Stimulated activated CD4-positive, alpha-beta T cell treated with anti-CD3 and anti-CD28 coated beads, Interleukin-1b, Interleukin-23, amount 100 ng/mL, for 1 hour (primary cell): ENCODE measurements at regions not wholly inside any gene's neighbourhood (a gene's known extent, or its start where the extent isn't known, plus 50 kb on each side); places are given as distances from the start of the nearest gene placed in this dataset.

Experiments
- DNase-seq, 2 donors: peaks; one replicate each; pipeline ENCODE4 v3.0.0-alpha.2; 2020; ENCODE audit warnings: low read depth in 2 of 2

DNA sequence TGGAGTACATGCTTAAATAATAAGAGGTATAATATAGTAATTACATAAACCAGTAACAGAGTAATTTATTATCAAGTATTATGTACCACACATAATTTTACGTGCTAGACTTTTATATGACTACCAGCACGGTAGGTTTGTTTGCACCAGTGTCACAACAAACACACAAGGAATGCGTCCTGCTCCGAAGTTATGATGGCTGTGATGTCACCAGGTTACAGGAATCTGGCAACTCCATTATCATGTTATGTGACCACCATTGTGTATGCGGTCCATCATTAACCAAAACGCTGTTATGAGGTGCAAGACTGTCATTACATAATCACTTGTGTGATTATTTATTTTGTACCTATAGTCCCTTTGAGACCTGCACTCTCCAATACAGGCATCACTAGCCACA is 235.2 kb upstream of the PMEPA1 start:
- DNase-seq, result no peak

- DNase-seq, result no peak
These were observed 234.1 kb upstream of the PMEPA1 start for GRCh38 chr20:57943950-57944349.

DNA sequence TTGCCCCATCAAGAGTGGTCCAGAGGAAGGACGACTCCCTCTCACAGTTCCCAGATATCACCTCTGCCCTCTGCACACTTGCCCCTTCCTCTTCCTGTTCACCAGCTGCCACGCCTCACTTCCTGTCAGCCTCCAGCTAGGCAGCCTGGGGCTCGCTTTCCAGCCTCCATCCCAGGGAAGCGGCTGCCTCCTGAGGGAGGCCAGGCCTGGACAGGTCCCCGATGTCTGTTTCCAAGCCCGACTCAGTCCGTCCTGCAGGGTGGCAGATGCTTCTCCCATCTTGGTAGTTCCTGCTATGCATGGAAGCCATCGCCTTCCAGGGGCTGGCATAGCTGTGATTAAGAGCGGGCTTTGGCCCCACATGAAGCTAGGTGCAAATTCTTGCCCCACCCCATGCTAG is 233.5 kb upstream of the PMEPA1 start:
- no peak for DNase-seq

- no peak for DNase-seq
These were observed 232.0 kb upstream of the PMEPA1 start for GRCh38 chr20:57941604-57942381.

DNA sequence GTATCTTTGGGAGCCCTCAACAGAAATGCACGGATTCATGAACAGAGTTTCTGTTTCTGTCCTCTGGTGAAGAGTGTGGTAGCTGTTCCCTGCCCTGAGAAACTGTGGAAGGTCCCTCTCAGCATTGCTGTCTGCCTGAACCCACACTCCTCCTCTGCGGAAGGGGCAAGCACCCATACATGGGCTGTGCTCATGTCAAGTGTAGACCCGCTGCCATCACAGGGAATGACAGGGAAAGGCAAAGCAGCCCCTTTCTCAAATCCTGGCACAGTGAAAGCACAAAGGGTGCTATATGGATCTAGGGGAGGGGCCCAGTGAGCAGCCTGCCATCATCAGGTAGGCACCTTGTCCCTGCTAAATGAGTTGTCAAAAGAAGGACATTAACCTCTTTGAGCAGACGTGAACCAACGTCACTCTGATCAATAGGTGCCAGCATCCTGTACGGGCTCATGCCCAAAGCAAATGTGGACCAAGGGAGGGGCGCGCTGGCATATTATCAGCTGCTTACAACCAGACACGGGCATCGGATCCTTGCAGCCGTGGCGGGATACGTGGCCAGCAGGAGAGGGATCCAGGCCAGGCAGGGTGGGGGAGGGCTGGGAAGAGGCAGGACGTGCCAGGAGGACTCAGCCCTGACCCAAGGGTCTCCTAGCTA is 231.2 kb upstream of the PMEPA1 start:
- DNase-seq, result no peak

GRCh38 chr20:57940376-57940775 is 230.6 kb upstream of the PMEPA1 start:
- no peak for DNase-seq

- no peak for DNase-seq
These were observed 229.7 kb upstream of the PMEPA1 start for GRCh38 chr20:57939499-57939898.

DNA sequence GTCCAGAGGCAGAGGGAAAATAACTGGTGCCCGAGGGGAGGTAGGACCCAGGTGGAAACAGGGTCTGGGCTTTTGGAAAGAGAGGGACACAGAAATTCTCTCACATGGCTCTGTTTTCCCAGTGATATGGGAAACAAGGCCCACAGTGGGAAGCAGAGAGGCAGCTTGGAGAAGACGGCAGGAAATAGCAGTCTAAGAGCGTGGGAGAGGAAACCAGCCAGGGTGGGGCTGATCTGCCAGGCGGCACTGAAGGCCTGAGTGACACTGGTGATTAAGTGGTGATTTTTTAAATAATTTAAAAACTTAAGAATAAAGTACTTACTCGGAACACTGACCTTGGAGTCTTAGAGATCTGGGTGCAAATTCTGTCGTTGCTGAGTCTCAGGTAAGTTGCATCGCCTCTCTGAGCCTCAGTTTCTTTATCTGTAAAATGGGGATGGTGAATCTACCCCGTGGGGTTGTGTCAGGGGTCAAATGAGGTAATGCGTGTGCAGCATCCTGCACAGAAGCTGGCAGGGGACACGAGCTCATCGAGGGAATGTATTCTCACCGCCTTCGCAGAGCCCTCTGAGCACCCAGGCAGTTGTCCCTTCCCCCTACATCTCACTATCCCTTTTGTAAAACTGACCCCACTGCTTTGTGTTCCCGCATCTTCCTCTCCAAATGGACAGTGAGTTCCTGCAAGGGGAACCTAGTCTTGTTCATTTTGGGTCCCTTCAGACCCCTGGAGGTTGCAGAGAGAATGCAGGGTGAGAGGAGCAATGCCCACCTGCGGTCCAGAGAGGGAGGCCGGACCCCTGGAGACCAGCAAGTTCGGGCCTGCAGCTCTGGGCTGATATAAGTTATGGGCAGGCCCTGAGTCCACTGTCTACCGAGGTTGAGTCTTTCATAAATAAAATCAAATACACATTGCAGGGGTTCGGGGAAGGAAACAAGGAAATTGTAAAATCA is 228.6 kb upstream of the PMEPA1 start:
- DNase-seq, result no peak

DNA sequence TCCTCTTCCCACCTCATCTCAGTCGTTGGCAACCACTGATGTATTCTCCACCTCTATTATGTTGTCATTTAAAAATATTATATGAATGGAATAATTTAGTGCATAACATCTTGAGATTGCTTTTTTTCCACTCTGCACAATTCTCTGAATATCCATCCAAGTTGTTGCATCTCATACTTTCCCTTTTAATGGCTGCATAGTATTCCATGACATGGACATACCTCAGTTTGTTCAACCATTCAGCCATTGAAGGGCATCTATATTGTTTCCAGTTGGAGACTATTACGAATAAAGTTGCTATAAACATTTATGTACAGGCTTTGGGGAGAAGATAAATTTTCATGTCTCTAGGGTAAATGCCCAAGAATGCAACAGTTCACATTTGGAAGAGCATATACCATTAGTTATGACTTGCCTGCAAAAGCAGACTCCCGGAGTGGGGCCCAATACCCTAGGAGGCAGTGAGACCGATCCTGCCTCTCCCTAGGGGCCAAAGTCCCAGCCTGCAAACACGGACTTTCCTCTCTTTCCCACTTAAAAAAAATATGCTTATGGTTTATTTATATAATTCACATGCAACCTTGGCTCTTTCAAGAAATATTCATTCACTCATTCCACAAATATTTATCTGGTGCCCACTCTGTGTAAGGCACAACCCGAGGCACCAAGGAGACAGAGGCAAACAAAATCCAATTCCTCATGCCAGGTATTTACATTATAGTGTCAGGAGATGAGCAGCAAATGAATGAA is 227.0 kb upstream of the PMEPA1 start:
- no peak for DNase-seq

GRCh38 chr20:57934913-57935312 is 225.1 kb upstream of the PMEPA1 start:
- DNase-seq, result no peak

- DNase-seq, result no peak
These were observed 224.4 kb upstream of the PMEPA1 start for GRCh38 chr20:57934007-57934805.

- no peak for DNase-seq
These were observed 222.5 kb upstream of the PMEPA1 start for GRCh38 chr20:57932227-57932864.

GRCh38 chr20:57930351-57930750 is 220.5 kb upstream of the PMEPA1 start:
- DNase-seq, result no peak

GRCh38 chr20:57928181-57928967 is 218.6 kb upstream of the PMEPA1 start:
- no peak for DNase-seq

DNA sequence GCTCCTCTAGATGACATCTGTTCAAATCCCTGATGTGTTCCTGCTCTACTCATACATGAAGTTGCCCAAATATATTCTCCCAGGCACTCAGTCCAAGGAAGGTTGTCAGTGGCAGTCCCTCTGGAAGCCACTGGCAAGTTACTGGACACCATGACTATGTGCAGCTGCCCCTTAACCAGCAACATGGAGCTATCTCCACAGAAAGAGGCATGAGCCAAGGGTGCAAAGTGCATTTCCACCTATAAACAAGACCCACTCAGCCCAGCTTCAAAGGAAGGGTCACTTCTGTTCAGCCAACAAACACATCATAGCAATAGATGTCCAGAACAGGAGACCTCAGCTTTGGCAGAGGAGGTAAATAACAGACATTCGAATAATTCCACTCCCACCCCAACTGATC is 217.6 kb upstream of the PMEPA1 start:
- DNase-seq, result no peak

- no peak for DNase-seq
These were observed 212.9 kb upstream of the PMEPA1 start for GRCh38 chr20:57922706-57923105.

- DNase-seq, result no peak
These were observed 212.3 kb upstream of the PMEPA1 start for GRCh38 chr20:57922083-57922482.

GRCh38 chr20:57921676-57922075 is 211.9 kb upstream of the PMEPA1 start:
- DNase-seq, result no peak

DNA sequence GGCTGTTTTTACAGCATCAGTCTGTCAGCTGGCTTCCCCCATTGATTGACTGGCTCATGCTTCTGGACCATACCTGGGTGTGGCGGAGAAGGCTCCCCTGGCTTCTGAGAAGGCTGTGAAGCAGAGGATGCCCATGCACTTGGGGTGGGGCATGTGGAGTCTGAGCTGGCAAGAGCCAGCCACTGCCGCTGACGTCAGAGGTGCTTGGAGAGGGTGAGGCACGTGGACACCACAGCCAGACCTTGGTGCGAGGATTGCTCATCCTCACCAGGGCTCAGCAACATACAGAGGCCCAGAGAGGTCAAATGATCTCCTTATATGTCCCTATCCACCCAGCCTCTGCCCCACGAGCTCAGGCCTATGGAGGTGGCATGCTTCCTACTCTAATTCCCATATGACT is 211.2 kb upstream of the PMEPA1 start:
- DNase-seq, result no peak

GRCh38 chr20:57919049-57919448 is 209.2 kb upstream of the PMEPA1 start:
- no peak for DNase-seq
